Esophagus squamous epithelium (tissue), 5 donors: ENCODE measurements at regions not wholly inside any gene's neighbourhood (a gene's known extent, or its start where the extent isn't known, plus 50 kb on each side); places are given as distances from the start of the nearest gene placed in this dataset.

Source experiments
- DNase-seq: peaks from one replicate; lab custom pipeline; 2025; lab: John Stamatoyannopoulos, UW
- H3K27ac ChIP-seq, 4 donors: fragments of 200-600 bp; sonication (generic); one replicate each; pipeline ENCODE4 v1.5.1; 2016 to 2019; ENCODE audit warnings: mild to moderate bottlenecking in 1 of 4
- H3K27me3 ChIP-seq, 4 donors: fragments of 200-600 bp; sonication (generic); 1 replicate in 3 of 4; 2 replicates in 1 of 4; pipeline versions ENCODE4 v1.5.1 to v1.6.0; 2017 to 2021; ENCODE audit warnings: antibody characterized with exemption in 1 of 4
- H3K36me3 ChIP-seq, 3 donors: fragments of 200-600 bp; sonication (generic); one replicate each; pipeline ENCODE4 v1.5.1; 2016 to 2019
- H3K4me1 ChIP-seq, 3 donors: fragments of 200-600 bp; sonication (generic); one replicate each; pipeline ENCODE4 v1.5.1; 2017 to 2019
- H3K4me3 ChIP-seq, 4 donors: fragments of 200-600 bp; sonication (generic); 1 replicate in 3 of 4; 2 replicates in 1 of 4; pipeline ENCODE4 v1.5.1; 2016 to 2019; ENCODE audit warnings: mild to moderate bottlenecking in 2 of 4, moderate library complexity in 1 of 4
- H3K9me3 ChIP-seq, 3 donors: fragments of 200-600 bp; sonication (generic); one replicate each; pipeline ENCODE4 v1.5.1; 2016 to 2019
- POLR2A ChIP-seq, 4 donors: fragments of 450-650 bp; IDR thresholded peaks; one replicate each; pipeline ENCODE4 v1.6.1; 2017; ENCODE audit warnings: antibody characterized with exemption in 4 of 4, mild to moderate bottlenecking in 4 of 4, moderate library complexity in 3 of 4
- WGBS, 2 donors: methylation state at CpG; one replicate each; pipeline ENCODE4 v1.1.5; 2018; 5-methylcytosine and 5-hydroxymethylcytosine counted together
- intact Hi-C: fragments of 100-400 bp; cut with DNase I; formaldehyde crosslinking; loops from one replicate; pipeline ENCODE4 v1.15.0; 2022
- TF ChIP-seq, protein P1 (sequence below), 6 experiments: fragments of 450-650 bp in 4 of 6; fragments of 200-600 bp in 2 of 6; sonication (generic) in 2 of 6; IDR thresholded peaks; one replicate each; pipeline ENCODE4 v1.5.1; 2016 to 2019; ENCODE audit warnings: antibody characterized with exemption in 6 of 6, mild to moderate bottlenecking in 4 of 6, moderate library complexity in 4 of 6
- donor health status: DM: yes; HTN: yes; CAD: no.

DNA sequence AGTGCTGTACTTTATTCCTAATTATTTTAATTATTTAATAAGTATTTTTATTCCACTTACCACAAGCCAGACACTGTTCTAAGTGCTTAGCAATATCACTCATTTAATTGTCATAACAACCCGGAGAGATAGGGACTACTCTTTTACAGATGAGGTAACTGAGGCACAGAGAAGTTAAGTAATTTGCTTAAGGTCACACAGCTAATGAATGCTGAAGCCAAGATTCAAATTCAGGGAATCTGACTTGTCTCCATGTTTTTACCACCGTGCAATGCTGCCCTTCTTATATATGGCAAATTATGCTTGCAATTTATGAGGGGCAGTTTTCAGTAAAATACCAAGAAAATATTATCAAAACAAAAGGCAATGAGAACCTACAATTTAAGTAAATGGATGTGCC lies 168.4 kb upstream of the KIF2A start:
- H3K9me3 ChIP-seq, result no peaks in the 10 kb centered on the region
- H3K4me3 ChIP-seq, result no peak overlapping the region
- 75 to 78% methylated on average over 2 of the region's 2 CpGs for WGBS, 2 donors
- no peak for TF ChIP-seq POLR2A (IDR thresholded peaks at IDR 0.05)
- TF ChIP-seq, protein P1, sequence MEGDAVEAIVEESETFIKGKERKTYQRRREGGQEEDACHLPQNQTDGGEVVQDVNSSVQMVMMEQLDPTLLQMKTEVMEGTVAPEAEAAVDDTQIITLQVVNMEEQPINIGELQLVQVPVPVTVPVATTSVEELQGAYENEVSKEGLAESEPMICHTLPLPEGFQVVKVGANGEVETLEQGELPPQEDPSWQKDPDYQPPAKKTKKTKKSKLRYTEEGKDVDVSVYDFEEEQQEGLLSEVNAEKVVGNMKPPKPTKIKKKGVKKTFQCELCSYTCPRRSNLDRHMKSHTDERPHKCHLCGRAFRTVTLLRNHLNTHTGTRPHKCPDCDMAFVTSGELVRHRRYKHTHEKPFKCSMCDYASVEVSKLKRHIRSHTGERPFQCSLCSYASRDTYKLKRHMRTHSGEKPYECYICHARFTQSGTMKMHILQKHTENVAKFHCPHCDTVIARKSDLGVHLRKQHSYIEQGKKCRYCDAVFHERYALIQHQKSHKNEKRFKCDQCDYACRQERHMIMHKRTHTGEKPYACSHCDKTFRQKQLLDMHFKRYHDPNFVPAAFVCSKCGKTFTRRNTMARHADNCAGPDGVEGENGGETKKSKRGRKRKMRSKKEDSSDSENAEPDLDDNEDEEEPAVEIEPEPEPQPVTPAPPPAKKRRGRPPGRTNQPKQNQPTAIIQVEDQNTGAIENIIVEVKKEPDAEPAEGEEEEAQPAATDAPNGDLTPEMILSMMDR (IDR thresholded peaks at IDR 0.05), result no peak
- no peaks in the 10 kb centered on the region for H3K4me1 ChIP-seq
- H3K27me3 ChIP-seq, result peaks cover 0 to 8% (median 2%) of the 10 kb centered on the region in 4 donors
- no peak for DNase-seq
- no peaks in the 10 kb centered on the region for H3K36me3 ChIP-seq
- no peak overlapping the region for H3K27ac ChIP-seq
- intact Hi-C loops, result no loop called here

DNA sequence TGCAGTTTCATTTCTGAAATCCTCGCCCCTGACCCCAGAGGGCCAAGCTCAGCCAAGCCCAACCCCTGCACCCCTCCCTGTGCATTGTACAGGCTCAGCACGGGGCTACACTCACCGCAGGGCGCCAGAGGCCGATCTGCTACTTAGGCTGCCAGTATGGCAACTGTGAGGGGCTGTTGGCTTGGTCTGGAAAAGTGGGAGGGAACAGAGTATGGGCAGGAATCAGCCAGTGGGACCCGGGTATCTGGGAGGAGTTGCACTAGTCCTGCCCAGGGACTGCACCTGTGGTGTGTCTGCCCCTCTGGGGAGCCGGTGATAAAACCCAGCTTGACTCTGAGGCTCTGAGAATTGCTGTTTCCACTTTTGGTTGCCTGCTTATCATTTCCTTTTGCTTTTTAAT lies 167.4 kb upstream of the KIF2A start:
- 31 to 59% methylated on average over 2 to 6 of the region's 7 CpGs for WGBS, 2 donors
- intact Hi-C loops, result no loop called here
- peaks cover 0 to 8% (median 2%) of the 10 kb centered on the region in 4 donors for H3K27me3 ChIP-seq
- peaks cover 0 to 6% (median under 1%) of the 10 kb centered on the region in 3 donors for H3K4me1 ChIP-seq
- H3K9me3 ChIP-seq, result no peaks in the 10 kb centered on the region
- H3K27ac ChIP-seq, result no peak overlapping the region
- no peak for DNase-seq
- no peaks in the 10 kb centered on the region for H3K36me3 ChIP-seq
- no peak for TF ChIP-seq POLR2A (IDR thresholded peaks at IDR 0.05)
- TF ChIP-seq, protein P1 (IDR thresholded peaks at IDR 0.05), result no peak
- no peak overlapping the region for H3K4me3 ChIP-seq

DNA sequence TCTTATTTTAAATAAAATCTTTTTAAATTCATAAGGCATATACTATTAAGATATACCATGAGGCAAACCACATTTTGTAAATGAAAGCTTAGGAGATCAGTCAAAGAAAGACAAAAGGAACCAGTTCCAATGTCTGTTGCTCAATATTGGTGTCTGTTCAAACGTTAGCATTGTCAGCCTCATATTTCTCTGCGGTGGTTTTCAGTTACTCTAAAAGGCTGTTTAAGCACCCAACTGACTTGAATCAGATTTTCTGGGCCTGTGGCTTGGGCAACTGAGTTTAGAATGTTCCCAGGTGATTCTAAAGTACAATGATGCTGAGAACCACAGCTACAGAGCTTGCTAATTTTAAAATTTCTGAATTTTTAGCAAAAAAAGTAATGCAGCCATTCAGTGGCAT lies 166.3 kb upstream of the KIF2A start:
- peaks cover 0 to 17% (median 12%) of the 10 kb centered on the region in 3 donors for H3K4me1 ChIP-seq
- 42% methylated on average over 2 of the region's 2 CpGs for WGBS, 2 donors
- no peaks in the 10 kb centered on the region for H3K9me3 ChIP-seq
- intact Hi-C loops, result no loop called here
- no peak overlapping the region for H3K4me3 ChIP-seq
- peaks cover 0 to 8% (median 2%) of the 10 kb centered on the region in 4 donors for H3K27me3 ChIP-seq
- no peak overlapping the region for H3K27ac ChIP-seq
- no peak for DNase-seq
- no peaks in the 10 kb centered on the region for H3K36me3 ChIP-seq
- TF ChIP-seq, protein P1 (IDR thresholded peaks at IDR 0.05), result no peak
- no peak for TF ChIP-seq POLR2A (IDR thresholded peaks at IDR 0.05)

DNA sequence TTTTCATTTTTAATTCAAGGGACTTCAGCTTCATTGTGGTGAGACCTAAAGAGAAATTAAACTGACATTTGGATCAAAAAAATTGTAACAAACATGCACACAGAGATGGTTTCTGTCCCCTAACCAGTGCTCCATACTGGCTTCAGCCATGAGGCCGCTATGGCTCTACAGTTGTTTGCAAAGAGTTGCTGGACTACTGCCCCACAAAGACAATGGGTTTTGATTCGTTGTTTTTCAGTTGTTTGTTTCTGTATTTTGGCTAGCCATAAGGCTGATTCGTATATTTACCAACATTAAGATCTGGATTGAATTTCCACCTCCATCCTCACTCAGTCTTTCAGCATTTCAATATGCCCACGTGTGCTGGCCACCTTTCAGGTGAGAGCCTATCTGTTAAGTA lies 163.7 kb upstream of the KIF2A start:
- Histone ChIP-seq H3K4me1 (peaks cover 0 to 19% (median 14%) of the 10 kb centered on the region in 3 donors), H3K27me3 (peaks cover 0 to 8% (median 0%) of the 10 kb centered on the region in 4 donors), H3K27ac (no peak overlapping the region), H3K36me3 (no peaks in the 10 kb centered on the region), H3K9me3 (no peaks in the 10 kb centered on the region), H3K4me3 (no peak overlapping the region)
- TF ChIP-seq, protein P1 (IDR thresholded peaks at IDR 0.05), result no peak
- TF ChIP-seq POLR2A (IDR thresholded peaks at IDR 0.05), result no peak
- intact Hi-C loops, result no loop called here
- no peak for DNase-seq
- WGBS, 2 donors, result 60% methylated on average over 4 of the region's 4 CpGs

DNA sequence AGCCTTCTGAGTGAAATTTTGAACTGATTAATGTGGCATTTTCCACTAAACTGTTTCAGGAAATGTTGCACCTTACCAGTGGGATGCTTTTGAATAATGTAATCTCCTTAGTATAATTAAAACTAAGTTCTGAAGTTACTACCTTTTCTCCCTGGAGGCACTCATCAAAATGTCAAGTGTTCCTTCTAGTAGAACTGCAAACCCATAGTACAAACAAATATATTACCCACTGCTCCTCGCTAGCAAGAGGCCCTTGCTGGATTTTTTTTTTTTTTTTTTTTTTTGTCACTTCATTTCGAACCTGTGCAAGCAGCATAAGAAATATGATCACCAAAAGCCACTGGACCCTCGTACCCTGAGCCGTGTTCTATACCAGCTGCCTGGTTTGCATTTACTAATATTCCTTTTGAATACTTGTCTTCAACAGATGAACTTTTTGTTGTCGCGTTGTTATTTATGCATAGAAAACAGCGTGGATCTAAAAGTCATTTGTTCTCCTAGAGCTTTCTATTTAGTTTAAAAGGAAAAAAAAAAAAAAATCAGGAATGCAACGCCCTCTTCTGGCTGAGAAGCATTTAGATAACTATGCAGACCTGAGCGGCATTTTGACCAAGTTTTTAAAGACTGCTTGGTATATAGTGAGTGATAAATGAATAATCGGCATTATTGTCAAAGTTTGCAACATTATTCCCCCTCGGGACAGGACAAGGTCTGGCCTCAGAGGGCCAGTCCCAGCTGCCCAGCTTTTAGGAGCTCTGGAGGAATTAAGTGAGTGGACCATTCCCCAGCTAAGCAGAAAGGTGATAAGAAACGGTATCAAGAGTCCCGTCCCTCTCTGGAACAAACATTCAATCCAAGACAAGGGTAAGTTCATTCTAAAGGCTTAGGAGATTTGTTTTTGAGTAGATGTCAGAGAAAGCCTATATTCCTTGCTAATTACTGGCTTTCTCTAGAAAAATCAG lies 162.5 kb upstream of the KIF2A start:
- TF ChIP-seq, protein P1 (IDR thresholded peaks at IDR 0.05), result peak in 4 of 6 experiments; percentile 15 to 47 (median 30)
- no peak for TF ChIP-seq POLR2A (IDR thresholded peaks at IDR 0.05)
- H3K4me3 ChIP-seq, result peak overlapping the region in 1 of 4 donors; percentile 32
- WGBS, 2 donors, result 22 to 24% methylated on average over 13 of the region's 13 CpGs
- DNase-seq, result no peak
- H3K36me3 ChIP-seq, result no peaks in the 10 kb centered on the region
- peaks cover 0 to 3% (median 0%) of the 10 kb centered on the region in 4 donors for H3K27me3 ChIP-seq
- intact Hi-C loops, result no loop called here
- H3K4me1 ChIP-seq, result peaks cover 0 to 19% (median 14%) of the 10 kb centered on the region in 3 donors
- H3K9me3 ChIP-seq, result no peaks in the 10 kb centered on the region
- H3K27ac ChIP-seq, result no peak overlapping the region
